Hepatocyte (in vitro differentiated cells): ENCODE measurements at regions not wholly inside any gene's neighbourhood (a gene's known extent, or its start where the extent isn't known, plus 50 kb on each side); places are given as distances from the start of the nearest gene placed in this dataset.

Source experiments
- EZH2 ChIP-seq: fragments of 200-600 bp; sonication (generic); IDR thresholded peaks from 2 replicates; pipeline ENCODE4 v1.6.1; 2016; ENCODE audit warnings: antibody characterized with exemption, mild to moderate bottlenecking, borderline replicate concordance
- EZH2phosphoT487 ChIP-seq: fragments of 200-600 bp; sonication (generic); IDR thresholded peaks from one replicate; pipeline ENCODE4 v1.6.1; 2018; ENCODE audit warnings: antibody characterized with exemption, mild to moderate bottlenecking, low read depth, moderate library complexity; ENCODE audit not compliant: unreplicated experiment, severe bottlenecking
- TF ChIP-seq, protein P1 (sequence below): fragments of 200-600 bp; sonication (generic); IDR thresholded peaks from 2 replicates; pipeline ENCODE4 v1.5.1; 2016; ENCODE audit warnings: antibody characterized with exemption, mild to moderate bottlenecking; ENCODE audit not compliant: poor library complexity

GRCh38 chr10:29106287-29106686 is 182.6 kb upstream of the LYZL1 start:
- TF ChIP-seq, protein P1, sequence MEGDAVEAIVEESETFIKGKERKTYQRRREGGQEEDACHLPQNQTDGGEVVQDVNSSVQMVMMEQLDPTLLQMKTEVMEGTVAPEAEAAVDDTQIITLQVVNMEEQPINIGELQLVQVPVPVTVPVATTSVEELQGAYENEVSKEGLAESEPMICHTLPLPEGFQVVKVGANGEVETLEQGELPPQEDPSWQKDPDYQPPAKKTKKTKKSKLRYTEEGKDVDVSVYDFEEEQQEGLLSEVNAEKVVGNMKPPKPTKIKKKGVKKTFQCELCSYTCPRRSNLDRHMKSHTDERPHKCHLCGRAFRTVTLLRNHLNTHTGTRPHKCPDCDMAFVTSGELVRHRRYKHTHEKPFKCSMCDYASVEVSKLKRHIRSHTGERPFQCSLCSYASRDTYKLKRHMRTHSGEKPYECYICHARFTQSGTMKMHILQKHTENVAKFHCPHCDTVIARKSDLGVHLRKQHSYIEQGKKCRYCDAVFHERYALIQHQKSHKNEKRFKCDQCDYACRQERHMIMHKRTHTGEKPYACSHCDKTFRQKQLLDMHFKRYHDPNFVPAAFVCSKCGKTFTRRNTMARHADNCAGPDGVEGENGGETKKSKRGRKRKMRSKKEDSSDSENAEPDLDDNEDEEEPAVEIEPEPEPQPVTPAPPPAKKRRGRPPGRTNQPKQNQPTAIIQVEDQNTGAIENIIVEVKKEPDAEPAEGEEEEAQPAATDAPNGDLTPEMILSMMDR, result no peak
- TF ChIP-seq EZH2, result no peak
- no peak for TF ChIP-seq EZH2phosphoT487
